NCI-H2196 (cell line): ENCODE measurements at regions not wholly inside any gene's neighbourhood (a gene's known extent, or its start where the extent isn't known, plus 50 kb on each side); places are given as distances from the start of the nearest gene placed in this dataset.
"Not testable (repeated sequence)": the region's sequence is repeated elsewhere in the genome, so short reads cannot be mapped to it uniquely, and the experiment has no call there.

Experiments
- DNase-seq: peaks from one replicate; lab custom pipeline; 2025; ENCODE audit not compliant: unreplicated experiment; lab: John Stamatoyannopoulos, UW

GRCh38 chr2:193199322-193199721 lies 1004.6 kb upstream of the TMEFF2 start:
- no peak for DNase-seq

DNA sequence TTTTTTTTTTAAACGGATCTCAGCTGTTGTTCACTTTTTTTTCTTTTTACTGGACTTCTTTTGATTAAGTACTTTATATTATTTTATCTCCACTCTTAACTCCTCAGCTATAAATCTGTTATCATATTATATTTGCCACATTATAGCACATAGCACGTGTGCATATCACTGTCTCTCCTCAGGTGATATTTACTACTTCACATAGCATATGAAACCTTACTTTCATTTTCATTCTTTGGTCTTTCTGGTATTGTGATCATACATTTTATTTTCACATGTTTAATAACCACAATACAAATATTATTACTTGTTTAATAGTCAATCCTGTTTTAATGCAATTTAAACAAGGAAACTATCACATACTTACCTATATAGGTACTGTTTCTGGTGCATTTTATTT lies 993.1 kb upstream of the TMEFF2 start:
- no peak for DNase-seq

DNA sequence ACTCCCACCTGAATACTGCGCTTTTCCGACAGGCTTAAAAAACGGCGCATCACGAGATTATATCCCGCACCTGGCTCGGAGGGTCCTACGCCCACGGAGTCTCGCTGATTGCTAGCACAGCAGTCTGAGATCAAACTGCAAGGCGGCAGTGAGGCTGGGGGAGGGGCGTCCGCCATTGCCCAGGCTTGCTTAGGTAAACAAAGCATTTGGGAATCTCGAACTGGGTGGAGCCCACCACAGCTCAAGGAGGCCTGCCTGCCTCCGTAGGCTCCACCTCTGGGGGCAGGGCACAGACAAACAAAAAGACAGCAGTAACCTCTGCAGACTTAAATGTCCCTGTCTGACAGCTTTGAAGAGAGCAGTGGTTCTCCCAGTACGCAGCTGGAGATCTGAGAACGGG lies 976.2 kb upstream of the TMEFF2 start:
- not testable (repeated sequence) for DNase-seq

DNA sequence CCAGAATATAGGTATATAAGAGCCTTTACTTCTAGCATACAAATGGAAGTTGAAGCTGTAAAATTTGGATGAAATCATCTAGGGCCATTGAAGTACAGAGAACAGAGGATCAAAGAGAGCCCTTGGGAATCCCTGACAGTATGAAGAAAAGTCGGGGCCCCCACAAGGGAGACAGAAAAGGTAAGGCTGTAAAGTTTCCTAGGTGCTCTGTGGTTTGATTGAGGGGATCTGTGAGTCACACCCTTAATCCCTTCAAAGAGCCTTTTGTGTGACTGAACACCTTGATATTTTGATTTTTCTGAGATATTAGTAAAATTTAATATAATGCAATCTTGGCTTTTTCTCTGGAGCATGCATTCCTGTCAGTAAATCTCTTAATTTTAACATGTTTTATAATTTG lies 961.7 kb upstream of the TMEFF2 start:
- DNase-seq = no peak

DNA sequence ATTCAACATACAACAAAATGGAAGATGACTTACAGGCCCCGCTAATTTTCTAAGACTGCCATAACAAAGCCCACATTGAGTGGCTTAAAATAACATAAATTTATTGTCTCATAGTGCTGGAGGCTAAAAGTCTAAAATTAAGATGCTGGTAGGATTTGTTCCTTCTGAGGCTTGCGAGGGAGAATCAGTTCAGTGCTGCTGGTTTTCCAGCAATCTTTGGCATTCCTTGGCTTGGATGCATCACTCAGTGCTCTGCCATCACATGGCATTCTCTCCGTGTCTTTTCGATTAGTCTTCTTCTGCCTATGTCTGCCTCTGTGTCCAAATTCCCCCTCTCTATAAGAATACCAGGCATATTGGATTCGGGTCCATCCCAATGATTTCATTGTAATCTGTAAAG lies 959.3 kb upstream of the TMEFF2 start:
- no peak for DNase-seq

DNA sequence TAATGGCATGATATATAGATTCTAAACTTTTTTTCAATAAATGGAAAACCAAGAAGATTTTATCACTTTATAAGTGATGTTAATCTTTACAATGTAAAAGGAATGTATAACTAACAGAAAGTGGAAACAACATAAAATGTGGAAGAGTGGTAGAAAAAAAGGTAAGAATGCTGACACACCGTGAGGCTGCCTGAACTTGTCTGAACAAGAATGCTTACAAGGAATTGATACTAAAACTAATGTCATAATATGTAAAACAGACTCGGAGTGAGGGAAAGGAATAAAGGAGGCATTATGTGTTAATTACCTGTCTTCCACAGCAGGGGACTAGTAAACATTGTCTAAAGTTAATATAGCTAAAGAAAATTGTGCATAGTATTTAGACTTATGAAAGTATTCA lies 958.8 kb upstream of the TMEFF2 start:
- no peak for DNase-seq

GRCh38 chr2:193142467-193142866 lies 947.7 kb upstream of the TMEFF2 start:
- DNase-seq = not testable (repeated sequence)

GRCh38 chr2:193141998-193142397 lies 947.3 kb upstream of the TMEFF2 start:
- DNase-seq = no peak

- DNase-seq = not testable (repeated sequence)
These were observed 946.2 kb upstream of the TMEFF2 start for GRCh38 chr2:193140895-193141294.

DNA sequence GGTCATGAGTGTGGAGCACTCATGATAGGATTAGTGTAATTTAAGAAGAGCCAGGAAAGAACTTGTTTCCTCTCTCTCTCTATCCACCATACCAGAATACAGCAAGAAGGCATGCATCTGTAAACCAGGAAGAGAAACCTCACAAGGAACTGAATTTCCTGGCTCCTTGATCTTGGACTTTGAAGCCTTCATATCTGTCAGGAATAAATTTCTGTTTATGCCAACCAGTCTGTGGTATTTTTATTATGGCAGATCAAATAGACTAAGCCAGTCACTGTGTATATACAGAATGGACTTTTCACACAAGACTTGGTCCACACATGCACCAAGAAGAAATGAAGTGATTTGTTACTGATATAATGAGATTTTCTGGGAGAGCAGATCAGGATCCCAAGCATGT lies 930.1 kb upstream of the TMEFF2 start:
- DNase-seq = no peak

GRCh38 chr2:193114827-193115226 lies 920.1 kb upstream of the TMEFF2 start:
- DNase-seq = no peak

DNA sequence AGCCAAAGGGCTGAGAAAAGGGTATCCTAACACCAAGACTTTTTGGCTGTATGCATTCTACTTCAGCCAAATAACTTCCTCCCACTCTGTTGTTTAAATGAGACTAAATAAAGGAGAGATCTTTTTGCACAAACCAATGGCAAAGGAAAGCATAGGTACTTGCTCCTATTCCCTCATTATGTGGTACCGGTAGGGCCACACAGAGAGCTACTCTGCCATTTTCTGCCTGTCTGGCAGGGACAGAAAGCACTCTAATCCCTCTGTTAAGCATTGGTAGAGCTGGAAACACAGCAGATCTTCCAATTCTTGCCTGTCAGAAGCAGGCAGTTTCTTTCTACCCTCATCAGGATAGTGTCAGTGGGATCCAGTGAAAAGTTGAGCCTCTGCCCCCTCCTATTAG lies 918.3 kb upstream of the TMEFF2 start:
- DNase-seq = no peak

- no peak for DNase-seq
These were observed 908.3 kb upstream of the TMEFF2 start for GRCh38 chr2:193103064-193103463.

- no peak for DNase-seq
These were observed 906.9 kb upstream of the TMEFF2 start for GRCh38 chr2:193101591-193101990.

DNA sequence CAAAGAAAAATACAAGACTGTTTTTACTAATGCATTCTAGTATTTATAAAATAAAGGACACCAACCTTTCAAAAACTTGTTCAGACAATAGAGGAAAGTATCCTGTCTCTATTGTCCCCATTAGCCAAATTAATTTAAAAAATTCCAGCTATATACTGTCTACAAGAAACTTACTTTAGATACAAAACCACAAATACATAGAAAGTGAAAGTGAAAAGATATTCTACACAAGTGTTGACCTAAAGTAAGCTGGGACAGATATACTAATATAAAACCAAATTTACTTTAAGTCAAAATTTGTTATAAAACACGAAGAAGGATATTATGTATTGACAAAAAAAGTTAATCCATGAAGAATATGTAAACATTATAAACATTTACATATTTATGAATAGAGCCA lies 893.3 kb upstream of the TMEFF2 start:
- DNase-seq = no peak

DNA sequence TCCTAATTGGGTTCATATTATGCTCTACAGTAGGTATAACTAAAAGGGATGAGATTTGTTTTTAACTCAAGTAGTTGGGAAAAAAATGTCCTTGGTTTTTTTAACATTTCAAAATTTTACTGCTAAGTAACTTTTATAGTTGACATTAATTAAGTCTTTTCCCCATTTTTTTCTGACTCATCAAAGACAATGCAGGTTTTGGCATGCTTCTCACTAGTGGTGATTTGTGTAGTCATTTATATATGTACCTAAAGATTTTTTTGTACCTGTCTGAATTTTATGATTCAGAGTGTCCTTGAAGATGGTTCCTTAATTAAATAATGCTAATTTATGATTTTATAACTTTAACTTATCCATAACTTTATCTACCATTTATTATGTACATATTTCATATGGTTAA lies 882.3 kb upstream of the TMEFF2 start:
- no peak for DNase-seq

DNA sequence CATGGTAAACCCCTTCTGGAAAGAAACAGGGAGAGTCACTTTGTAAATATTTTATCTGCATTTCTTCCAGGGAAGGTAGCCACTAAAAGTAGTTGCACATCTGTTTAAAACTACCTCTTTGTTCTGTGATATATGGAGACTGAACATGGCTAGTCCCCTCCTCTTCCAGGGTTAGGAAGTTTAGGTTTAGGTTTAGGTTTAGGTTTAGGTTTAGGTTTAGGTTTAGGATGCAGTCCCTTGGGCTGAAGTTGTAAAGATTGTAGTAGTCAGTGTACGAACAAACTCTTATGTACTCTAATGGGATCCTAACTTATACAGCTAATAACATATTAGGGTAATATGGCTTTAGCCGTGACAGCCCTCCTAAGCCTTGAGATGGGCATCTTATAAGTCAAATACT lies 880.2 kb upstream of the TMEFF2 start:
- DNase-seq = no peak

DNA sequence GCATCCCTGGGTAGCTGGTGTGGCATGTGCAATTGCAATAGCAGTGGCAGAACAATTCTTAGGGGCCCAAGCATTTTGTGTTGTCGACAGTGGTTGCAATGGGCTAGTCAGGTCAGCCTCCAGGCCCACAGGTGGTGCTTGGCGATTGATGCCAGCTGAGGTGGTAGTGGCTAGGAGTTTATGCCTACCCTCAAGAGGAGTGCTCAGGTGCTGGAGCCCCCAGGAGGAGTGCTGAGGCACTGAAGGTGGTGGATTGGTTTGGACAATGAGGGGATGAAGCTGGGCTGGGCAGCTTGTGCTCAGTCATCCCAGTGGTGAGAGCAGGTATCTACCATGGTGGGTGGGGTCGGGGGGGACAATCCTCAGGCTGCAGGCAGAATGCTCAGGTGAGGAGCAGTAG lies 877.9 kb upstream of the TMEFF2 start:
- no peak for DNase-seq

DNA sequence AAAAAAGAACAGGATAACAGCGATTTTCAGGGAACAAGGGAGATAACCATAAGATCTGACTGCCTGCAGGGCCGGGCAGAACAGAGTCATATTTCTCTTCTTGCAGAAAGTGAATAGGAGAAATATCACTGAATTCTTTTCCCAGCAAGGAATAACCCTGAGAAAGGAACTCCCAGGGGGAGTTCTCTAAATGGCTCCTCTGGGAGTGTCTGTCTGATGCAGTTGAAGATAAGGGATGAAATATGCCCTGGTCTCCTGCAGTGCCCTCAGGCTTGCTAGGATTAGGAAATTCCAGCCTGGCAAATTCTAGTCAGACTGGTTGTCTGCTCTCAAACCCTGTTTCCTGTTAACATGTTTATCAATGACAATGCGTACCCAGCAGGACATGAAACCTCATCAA lies 830.8 kb upstream of the TMEFF2 start:
- not testable (repeated sequence) for DNase-seq

- DNase-seq = no peak
These were observed 830.1 kb upstream of the TMEFF2 start for GRCh38 chr2:193024791-193025190.

DNA sequence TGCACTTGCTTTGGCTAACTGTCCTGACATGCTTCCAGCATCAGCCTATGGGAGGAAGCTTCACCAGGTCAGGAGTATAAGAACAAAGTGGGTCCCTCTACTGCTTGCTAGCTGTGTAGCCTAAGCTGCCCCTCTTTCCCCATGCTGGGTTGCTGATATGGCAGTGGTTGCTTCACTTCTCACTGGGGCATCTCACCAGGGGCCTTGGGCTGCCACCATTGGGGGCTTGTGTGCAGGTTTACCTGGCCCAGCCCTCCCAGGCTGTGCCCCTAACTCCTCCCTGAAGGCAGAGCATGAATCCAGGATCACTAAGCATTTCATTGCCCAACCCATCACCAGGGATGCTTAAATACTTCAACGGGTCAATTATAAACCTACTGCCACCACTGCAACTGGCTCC lies 817.1 kb upstream of the TMEFF2 start:
- no peak for DNase-seq

DNA sequence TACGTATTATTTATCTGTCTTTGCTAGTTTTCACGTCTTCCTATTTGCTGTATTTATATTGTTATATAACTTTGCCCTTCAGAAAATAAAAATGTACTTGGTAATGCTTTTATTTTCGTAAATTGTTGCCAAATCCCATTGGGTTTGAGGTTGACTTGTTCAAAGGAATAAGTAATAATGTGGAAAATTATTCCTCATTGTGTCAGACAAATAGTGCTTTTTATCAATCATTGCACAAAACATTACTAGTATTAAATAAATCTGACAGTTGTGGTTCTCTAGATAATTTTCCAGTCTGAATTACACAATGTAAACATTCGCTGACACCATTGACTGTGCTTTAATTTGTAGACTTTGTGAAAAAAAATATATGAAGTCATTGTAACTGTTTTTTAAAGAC lies 798.3 kb upstream of the TMEFF2 start:
- DNase-seq = no peak

GRCh38 chr2:192983173-192983572 lies 788.4 kb upstream of the TMEFF2 start:
- DNase-seq = no peak

DNA sequence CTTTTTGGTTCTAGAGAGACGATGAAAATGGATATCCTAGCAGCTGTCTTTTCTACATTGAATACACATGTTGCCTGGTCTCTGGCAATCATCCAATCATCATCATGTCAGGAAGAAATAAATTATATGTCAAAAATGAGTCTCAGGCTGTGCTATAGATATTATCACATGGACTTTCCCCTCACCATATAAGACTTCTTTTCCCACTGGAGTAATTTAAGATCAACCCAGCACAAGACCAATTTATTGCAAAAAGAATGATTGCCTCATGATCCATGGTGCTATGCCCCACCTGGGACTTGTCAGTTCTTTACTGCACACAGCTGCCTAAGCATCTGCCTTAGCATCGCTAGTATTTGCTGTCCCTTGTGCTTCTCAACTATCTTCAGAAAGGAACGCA lies 783.7 kb upstream of the TMEFF2 start:
- DNase-seq = no peak
